ENCODE measurements at regions not wholly inside any gene's neighbourhood (a gene's known extent, or its start where the extent isn't known, plus 50 kb on each side); places are given as distances from the start of the nearest gene placed in this dataset.

DNA sequence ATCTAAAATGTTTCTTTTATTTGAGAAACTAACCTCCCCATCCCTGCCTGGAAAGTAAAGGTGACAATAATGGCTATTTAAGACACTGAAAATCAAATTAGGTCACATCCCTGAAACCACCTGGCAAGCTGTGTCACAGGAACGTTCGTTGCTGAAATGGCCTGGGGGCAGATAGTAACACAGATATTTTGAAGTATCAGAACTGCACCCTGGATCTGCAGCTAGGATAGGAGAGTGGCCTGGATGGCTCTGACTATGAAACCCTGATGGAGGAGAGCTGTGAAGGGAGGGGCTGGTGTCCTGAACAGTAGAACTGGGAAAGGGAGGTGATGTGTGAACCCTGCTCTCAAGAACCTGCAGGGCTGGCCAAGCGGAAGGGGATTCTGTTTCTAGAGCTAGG, 648.3 kb upstream of the CFAP20DC start:
- H3K27me3 ChIP-seq (ENCODE audit: insufficient read depth, poor library complexity, severe bottlenecking), result no peaks in the 10 kb centered on the region
- TF ChIP-seq GABPA (IDR thresholded peaks at IDR 0.05; ENCODE audit: low read depth), result no peak
- TF ChIP-seq POLR2AphosphoS5 (IDR thresholded peaks at IDR 0.05; ENCODE audit: low read depth), result no peak
- TF ChIP-seq SPI1 (IDR thresholded peaks at IDR 0.05; ENCODE audit: borderline replicate concordance, low read depth), result no peak
- TF ChIP-seq, protein P1, sequence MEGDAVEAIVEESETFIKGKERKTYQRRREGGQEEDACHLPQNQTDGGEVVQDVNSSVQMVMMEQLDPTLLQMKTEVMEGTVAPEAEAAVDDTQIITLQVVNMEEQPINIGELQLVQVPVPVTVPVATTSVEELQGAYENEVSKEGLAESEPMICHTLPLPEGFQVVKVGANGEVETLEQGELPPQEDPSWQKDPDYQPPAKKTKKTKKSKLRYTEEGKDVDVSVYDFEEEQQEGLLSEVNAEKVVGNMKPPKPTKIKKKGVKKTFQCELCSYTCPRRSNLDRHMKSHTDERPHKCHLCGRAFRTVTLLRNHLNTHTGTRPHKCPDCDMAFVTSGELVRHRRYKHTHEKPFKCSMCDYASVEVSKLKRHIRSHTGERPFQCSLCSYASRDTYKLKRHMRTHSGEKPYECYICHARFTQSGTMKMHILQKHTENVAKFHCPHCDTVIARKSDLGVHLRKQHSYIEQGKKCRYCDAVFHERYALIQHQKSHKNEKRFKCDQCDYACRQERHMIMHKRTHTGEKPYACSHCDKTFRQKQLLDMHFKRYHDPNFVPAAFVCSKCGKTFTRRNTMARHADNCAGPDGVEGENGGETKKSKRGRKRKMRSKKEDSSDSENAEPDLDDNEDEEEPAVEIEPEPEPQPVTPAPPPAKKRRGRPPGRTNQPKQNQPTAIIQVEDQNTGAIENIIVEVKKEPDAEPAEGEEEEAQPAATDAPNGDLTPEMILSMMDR (IDR thresholded peaks at IDR 0.05; ENCODE audit: insufficient read depth, low read length), result no peak
- TF ChIP-seq, protein P2, sequence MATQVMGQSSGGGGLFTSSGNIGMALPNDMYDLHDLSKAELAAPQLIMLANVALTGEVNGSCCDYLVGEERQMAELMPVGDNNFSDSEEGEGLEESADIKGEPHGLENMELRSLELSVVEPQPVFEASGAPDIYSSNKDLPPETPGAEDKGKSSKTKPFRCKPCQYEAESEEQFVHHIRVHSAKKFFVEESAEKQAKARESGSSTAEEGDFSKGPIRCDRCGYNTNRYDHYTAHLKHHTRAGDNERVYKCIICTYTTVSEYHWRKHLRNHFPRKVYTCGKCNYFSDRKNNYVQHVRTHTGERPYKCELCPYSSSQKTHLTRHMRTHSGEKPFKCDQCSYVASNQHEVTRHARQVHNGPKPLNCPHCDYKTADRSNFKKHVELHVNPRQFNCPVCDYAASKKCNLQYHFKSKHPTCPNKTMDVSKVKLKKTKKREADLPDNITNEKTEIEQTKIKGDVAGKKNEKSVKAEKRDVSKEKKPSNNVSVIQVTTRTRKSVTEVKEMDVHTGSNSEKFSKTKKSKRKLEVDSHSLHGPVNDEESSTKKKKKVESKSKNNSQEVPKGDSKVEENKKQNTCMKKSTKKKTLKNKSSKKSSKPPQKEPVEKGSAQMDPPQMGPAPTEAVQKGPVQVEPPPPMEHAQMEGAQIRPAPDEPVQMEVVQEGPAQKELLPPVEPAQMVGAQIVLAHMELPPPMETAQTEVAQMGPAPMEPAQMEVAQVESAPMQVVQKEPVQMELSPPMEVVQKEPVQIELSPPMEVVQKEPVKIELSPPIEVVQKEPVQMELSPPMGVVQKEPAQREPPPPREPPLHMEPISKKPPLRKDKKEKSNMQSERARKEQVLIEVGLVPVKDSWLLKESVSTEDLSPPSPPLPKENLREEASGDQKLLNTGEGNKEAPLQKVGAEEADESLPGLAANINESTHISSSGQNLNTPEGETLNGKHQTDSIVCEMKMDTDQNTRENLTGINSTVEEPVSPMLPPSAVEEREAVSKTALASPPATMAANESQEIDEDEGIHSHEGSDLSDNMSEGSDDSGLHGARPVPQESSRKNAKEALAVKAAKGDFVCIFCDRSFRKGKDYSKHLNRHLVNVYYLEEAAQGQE (IDR thresholded peaks at IDR 0.05; ENCODE audit: insufficient replicate concordance, low read depth), result no peak
- H3K4me3 ChIP-seq (replicated peaks; ENCODE audit: insufficient read depth, low read length), result no peak overlapping the region
- no peak overlapping the region for H3K27ac ChIP-seq (replicated peaks)
- no peak for DNase-seq (ENCODE audit: low read depth in 1 of 2, low spot score in 1 of 2)

DNA sequence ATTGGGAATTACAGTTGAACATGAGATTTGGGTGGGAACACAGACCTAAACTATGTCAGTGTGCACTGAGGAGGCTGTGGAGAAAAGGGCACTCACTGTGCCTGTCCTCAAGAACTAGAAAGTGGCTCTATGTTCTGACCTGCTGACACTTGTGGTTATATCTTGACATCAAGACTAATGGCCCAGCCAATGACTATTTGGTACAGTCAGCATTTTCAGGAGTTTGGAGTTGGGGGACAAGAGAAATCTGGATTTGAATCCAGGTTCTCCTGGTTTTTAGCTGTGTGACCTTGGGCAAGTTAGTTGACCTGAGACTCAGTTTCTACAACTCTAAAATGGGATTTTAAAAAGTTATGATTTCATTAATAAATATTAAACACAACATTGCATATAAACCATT, 647.0 kb upstream of the CFAP20DC start:
- H3K27ac ChIP-seq (replicated peaks), result no peak overlapping the region
- no peak overlapping the region for H3K4me3 ChIP-seq (replicated peaks; ENCODE audit: insufficient read depth, low read length)
- no peak for DNase-seq (ENCODE audit: low read depth in 1 of 2, low spot score in 1 of 2)
- TF ChIP-seq, protein P2 (IDR thresholded peaks at IDR 0.05; ENCODE audit: insufficient replicate concordance, low read depth), result no peak
- TF ChIP-seq POLR2AphosphoS5 (IDR thresholded peaks at IDR 0.05; ENCODE audit: low read depth) (no peak), GABPA (IDR thresholded peaks at IDR 0.05; ENCODE audit: low read depth) (no peak), SPI1 (IDR thresholded peaks at IDR 0.05; ENCODE audit: borderline replicate concordance, low read depth) (no peak)
- TF ChIP-seq, protein P1 (IDR thresholded peaks at IDR 0.05; ENCODE audit: insufficient read depth, low read length), result no peak
- no peaks in the 10 kb centered on the region for H3K27me3 ChIP-seq (ENCODE audit: insufficient read depth, poor library complexity, severe bottlenecking)

DNA sequence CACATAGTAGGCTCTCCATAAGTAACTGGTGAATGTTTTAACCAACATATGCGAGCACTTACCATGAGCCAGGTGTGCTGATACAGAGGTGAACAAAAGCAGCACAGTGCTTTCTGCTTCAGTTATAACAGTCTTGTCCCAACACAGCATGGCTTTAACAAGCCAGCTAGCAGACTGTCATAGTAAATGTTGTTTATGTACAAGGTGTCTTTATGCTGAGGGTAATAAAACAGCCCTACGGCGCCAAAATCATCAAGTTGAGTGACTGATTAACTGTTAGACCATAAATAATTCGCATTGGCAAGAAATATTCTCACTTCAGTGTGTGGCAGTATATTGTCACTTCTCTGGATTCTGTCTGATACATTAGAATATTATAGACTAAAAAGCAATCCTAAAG, 646.0 kb upstream of the CFAP20DC start:
- TF ChIP-seq, protein P1 (IDR thresholded peaks at IDR 0.05; ENCODE audit: insufficient read depth, low read length), result no peak
- TF ChIP-seq GABPA (IDR thresholded peaks at IDR 0.05; ENCODE audit: low read depth) (no peak), POLR2AphosphoS5 (IDR thresholded peaks at IDR 0.05; ENCODE audit: low read depth) (no peak), SPI1 (IDR thresholded peaks at IDR 0.05; ENCODE audit: borderline replicate concordance, low read depth) (no peak)
- TF ChIP-seq, protein P2 (IDR thresholded peaks at IDR 0.05; ENCODE audit: insufficient replicate concordance, low read depth), result no peak
- DNase-seq (ENCODE audit: low read depth in 1 of 2, low spot score in 1 of 2), result no peak
- H3K4me3 ChIP-seq (replicated peaks; ENCODE audit: insufficient read depth, low read length), result no peak overlapping the region
- H3K27me3 ChIP-seq (ENCODE audit: insufficient read depth, poor library complexity, severe bottlenecking), result no peaks in the 10 kb centered on the region
- no peak overlapping the region for H3K27ac ChIP-seq (replicated peaks)

Data from HL-60 (cell line).